ENCODE measurements at regions not wholly inside any gene's neighbourhood (a gene's known extent, or its start where the extent isn't known, plus 50 kb on each side); places are given as distances from the start of the nearest gene placed in this dataset.
A peak's percentile ranks its signal among the peaks of the same experiment; 100 is the strongest.
"Not testable (repeated sequence)": the region's sequence is repeated elsewhere in the genome, so short reads cannot be mapped to it uniquely, and the experiment has no call there.

DNA sequence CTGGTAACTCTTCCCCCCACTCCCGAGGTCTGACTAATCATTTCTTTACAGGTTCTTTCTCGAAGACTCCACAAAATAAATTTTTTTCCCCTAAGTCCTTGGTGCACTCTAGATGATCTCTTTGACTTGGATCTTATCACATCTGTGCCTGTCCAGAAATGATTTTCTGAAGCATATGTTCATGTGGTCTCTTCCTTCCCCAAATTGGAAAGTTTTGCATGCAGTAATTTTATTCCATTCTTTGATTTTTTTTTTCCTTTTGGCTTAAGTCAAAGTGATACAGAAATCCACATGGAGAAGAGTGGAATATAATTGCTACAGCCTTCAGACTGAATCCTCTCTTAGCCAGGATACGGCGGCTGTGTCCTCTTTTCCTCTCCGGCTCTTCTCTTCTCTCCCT, 213.3 kb downstream of the BMP4 start:
- no peak for DNase-seq (ENCODE audit: low read depth, low spot score)

GRCh38 chr14:53742233-53742620, 214.4 kb downstream of the BMP4 start:
- DNase-seq (ENCODE audit: low read depth, low spot score): no peak

DNA sequence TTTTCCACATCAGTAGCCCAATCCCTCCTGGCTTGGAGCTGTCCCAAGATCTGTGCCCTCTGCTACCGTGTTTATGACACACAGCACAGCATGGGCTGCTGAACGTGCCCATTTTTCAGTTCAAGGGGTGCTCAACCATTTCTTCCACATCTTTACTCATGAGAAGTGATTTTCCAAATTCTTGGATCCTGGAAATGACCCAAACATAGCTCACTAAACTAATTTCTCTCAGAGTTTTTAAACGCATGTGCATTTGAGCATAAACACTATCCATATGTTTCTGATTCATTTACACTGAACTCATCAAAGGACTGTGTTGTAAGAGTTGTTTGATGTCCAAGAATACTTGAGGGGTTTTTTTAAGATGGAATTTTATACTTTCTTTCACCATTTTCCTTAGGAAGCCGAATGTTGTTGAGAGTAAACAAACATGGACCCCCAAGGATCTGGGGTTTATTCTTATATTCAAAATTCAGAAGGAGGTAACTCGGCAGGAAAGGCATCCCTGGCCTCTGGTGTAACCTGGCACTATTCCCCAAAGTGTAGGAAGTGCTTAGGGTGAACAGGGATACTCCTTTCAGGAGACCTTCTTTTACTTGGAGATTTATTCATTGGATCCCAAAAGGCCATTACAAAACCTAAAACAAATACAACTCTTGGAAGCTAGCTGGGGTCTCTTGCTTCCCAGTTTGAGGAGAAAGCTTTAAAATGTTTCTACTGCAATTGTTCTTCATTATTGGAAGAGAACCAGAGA, 215.0 kb downstream of the BMP4 start:
- no peak for DNase-seq (ENCODE audit: low read depth, low spot score)

- no peak for DNase-seq (ENCODE audit: low read depth, low spot score)
Observed at GRCh38 chr14:53740570-53740969, 216.1 kb downstream of the BMP4 start.

DNA sequence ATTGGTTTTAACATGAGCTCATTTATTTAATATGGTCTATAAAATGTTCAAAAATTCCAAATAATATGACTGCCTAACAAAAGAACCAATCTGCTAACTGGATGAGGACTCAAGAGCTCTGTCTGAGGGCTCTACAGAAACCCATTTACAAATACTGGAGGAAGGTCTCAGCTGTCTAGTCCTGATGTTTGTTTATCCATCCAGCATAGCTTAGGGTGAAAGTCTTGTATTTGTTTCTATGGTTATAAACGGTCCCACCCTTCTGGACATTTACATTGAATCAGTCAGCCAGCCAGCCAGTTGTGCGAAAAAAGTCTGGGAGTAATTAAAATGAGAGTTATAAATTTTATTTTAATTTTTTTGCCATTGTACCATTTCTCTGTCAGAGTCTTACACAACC, 220.7 kb downstream of the BMP4 start:
- no peak for DNase-seq (ENCODE audit: low read depth, low spot score)

DNA sequence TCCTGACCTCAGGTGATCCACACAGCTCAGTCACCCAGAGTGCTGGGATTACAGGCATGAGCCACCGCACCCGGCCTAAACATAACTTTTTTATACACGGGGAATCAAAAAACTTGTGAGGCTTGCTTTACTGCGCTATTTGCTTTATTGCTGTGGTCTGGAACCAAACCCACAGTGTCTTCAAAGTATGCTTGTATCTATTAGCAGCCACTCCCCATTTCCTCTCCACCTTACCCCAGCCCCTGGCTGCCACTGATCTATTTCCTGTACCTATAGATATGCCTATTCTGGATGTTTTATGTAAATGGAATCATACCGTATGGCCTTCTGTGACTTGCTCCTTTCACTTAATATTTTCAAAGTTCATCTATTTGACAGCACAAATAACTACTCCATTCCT, 233.4 kb downstream of the BMP4 start:
- DNase-seq (ENCODE audit: low read depth, low spot score): no peak

- no peak for DNase-seq (ENCODE audit: low read depth, low spot score)
Observed at GRCh38 chr14:53719536-53719935, 237.1 kb downstream of the BMP4 start.

DNA sequence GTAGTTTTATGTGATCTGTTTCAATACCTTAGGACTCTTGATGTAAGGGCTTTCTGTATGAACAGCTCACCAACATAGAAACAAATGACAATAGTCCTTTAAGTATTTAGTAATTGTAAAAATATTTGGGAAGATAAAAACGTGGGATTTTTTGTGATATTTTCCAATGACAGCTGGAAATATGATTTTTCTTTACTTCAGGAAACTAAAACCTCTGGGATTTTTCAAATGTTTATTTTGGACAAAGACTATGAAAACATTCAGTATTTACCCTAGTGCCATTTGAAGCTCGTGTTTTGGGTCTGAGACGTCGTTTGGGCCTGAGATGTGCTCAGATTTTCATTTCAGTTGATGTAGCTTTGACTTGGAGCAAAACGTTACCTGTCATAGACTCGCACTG, 240.0 kb downstream of the BMP4 start:
- peak; percentile 4 for DNase-seq (ENCODE audit: low read depth, low spot score)

DNA sequence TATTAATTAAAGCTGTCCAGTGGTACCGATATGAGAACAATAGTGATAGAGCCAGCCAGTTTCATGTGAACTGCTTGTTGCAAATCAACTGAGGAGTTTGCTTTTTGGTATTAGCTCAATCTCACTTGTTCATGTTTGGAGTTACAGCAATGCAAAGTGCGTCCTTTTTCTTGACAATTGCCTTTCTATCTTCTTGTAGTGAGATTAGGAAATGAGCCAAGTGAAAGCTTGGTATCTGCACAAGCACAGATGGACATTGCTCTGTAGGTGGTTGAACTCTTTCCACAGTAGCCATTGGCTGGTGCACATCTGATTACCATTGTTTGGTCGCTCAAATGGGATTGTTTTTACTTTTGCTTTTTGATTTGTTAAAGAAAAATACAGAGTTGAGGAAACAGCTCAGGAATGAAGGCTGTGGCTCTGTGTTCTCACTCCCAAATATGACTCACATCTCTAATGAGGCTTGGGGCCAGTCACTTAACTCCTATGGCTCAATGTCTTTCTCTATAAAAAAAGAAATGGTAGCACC, 241.4 kb downstream of the BMP4 start:
- peak; percentile 17 for DNase-seq (ENCODE audit: low read depth, low spot score)

DNA sequence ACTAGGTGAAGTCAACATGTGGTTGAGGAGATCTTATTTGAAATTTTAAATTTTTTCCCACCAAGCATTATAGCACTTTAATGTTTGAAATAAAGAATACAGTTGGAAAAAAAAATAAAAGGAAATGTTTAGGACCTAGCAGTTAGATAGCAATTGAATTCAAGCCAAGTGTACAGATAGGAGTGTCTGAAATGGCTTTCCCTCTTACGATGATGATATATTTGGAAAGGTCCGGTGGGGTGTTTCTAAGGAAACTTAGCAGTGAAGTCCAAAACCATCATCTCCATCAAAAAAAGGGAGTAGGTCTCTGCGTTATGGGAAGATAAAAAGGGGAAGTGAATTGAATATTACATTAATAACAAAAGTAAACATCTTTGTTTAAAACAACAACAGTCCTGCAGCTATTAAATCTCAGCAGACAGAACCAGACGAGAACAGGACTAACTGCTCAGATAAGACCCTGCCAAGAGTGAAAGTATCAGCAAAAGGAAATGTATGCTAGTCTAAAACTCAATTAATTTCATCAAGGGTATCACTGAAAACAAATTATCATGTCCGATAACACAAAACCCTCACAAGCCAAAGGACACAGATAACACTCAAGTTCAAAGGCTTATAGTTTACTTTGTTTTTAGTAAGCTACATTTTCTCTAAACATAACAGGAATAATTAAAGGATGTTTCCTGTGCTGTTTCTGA, 242.0 kb downstream of the BMP4 start:
- DNase-seq (ENCODE audit: low read depth, low spot score): no peak

GRCh38 chr14:53712901-53713300, 243.7 kb downstream of the BMP4 start:
- not testable (repeated sequence) for DNase-seq (ENCODE audit: low read depth, low spot score)

DNA sequence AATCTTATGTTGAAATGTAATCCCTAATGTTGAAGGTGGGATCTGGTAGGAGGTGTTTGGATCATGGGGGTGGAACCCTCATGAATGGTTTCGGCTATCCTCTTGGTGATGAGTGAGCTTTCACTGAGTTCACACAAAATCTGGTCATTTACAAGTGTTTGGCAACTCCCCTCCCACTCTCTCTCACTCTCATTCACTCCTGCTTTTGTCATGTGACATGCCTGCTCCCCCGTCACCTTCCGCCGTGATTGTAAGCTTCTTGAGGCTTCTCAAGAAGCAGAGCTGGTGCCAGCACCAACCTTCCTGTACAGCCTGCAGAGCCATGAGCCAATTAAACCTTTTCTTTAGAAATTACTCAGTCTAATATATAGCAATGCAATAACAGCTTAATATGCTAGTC, 245.4 kb downstream of the BMP4 start:
- no peak for DNase-seq (ENCODE audit: low read depth, low spot score)

- no peak for DNase-seq (ENCODE audit: low read depth, low spot score)
Observed at GRCh38 chr14:53710615-53711014, 246.0 kb downstream of the BMP4 start.

DNA sequence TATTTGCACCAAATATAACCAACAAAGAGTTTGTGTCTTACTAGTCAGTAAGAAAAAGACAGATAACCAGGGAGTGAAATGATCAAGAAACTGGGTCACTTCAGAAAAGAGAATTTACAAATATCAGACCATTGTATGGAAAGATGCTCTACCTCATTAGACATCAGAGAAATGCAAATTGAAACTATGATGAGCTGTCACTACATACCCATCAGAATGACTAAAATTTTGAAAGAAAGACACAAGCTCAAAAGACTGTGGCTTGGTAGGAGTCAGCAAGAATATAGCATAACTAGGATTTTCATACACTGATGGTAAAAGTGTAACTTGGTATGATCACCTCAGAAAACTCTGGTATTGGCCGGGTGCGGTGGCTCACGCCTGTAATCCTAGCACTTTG, 247.2 kb downstream of the BMP4 start:
- no peak for DNase-seq (ENCODE audit: low read depth, low spot score)

- no peak for DNase-seq (ENCODE audit: low read depth, low spot score)
Observed at GRCh38 chr14:53703457-53703856, 253.2 kb downstream of the BMP4 start.

GRCh38 chr14:53701108-53701875, 255.3 kb downstream of the BMP4 start:
- no peak for DNase-seq (ENCODE audit: low read depth, low spot score)

DNA sequence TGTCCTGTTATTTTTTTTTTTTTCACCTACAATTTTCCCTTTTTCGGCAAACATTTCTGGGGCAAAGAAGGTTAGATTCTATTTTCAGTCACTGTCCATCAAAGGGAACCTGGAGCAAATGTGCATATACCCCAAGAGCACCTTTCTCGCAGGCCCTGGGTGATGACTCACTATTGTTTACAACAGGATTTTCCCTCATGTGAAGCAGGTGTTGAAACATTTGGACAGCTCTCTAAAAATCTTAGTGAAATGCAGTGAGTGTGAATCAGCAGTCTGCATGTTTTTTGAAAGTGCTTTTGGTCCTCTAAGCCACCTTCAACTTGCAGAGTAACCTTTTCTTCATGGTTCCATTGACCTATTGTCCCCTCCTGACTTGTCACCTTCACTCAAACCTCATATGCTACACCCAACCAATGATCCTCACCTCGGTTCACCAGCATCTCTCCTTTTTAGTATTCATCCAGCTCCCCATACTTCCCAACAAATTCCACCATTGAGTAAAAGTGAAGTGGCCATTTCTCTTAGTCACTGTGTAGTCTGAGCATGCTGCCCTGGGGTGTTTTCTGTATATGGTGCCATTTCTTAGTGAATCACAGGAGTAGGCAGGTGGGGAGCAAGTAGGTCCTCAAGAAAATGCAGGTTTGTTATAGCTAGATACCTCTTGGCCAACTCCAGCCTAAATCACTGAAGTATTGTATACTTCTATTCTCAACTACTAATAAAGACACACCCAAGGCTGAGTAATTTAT, 260.2 kb downstream of the BMP4 start:
- DNase-seq (ENCODE audit: low read depth, low spot score): no peak

DNA sequence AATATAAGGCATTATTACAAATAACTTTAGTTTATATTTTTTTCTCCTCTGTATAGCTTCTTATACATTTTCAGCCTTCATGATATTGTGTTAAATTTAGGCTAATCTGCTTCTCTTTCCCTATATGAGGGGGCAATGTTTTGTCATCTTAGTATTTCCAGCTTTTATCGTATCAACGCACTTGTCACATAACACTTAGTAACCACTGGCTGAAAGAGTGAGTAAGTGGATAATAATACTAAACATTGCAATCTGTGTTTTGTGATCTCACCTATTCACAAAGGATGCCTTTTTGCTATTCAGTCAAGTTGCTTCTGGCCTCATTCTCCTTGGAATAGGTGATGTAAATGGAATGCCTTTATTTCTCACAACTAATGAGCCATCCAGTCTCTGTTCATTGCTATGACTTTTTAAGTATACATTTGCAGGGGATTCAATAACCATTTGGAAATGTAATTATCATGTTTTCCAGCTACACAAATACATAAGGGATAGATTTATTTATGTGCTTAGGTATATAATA, 260.9 kb downstream of the BMP4 start:
- DNase-seq (ENCODE audit: low read depth, low spot score): no peak

DNA sequence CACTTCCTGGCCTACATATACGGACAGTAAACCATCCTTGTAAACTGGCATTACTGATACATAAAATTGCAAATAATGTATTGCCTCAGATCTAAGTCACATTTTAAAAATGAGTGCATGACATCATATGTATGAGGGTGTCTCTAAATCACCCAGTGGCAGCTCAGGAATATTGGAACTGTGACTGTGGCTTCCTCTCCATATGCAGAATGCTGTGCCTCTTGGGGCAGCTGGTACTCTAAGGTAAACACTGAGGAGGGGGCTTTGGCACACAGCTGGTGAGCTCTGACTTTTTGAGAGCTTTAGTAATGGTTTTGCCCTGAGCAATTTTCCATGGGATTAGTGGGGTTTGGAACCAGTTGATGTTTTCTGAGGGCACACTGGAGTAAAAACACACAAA, 263.7 kb downstream of the BMP4 start:
- no peak for DNase-seq (ENCODE audit: low read depth, low spot score)

DNA sequence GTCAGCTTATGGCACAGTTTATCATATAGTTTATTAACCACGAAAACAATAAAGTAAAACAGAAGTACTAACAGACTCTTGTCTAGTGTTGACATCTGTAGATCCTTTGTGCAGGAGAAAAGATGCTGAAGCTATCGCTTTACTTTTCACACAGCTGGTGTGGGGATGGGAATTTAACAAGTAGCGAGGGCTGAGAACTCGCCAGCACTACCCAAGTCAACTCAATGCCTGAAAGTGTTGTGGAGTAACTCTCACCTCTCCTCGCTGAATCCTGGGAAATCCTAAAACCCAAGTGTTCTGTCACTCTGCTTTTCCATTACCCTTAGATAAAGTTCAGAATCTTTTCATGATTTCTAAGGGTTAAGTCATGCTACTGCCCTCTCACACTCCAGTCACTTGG, 264.2 kb downstream of the BMP4 start:
- no peak for DNase-seq (ENCODE audit: low read depth, low spot score)

GRCh38 chr14:53683229-53683628, 273.4 kb downstream of the BMP4 start:
- no peak for DNase-seq (ENCODE audit: low read depth, low spot score)
